ENCODE measurements at regions not wholly inside any gene's neighbourhood (a gene's known extent, or its start where the extent isn't known, plus 50 kb on each side); places are given as distances from the start of the nearest gene placed in this dataset.

GRCh38 chr4:12615822-12616221 lies 868.3 kb downstream of the RAB28 start:
- no peak for TF ChIP-seq FOXM1 (IDR thresholded peaks at IDR 0.05; ENCODE audit: low read depth)
- TF ChIP-seq EP300 (IDR thresholded peaks at IDR 0.05; ENCODE audit: borderline replicate concordance in 1 of 2, low read depth in 1 of 2, low read length in 1 of 2) = no peak
- TF ChIP-seq MEF2A (IDR thresholded peaks at IDR 0.05; ENCODE audit: borderline replicate concordance, low read depth) = no peak
- TF ChIP-seq RFX5 (IDR thresholded peaks at IDR 0.05; ENCODE audit: low read length) = no peak
- no peak for TF ChIP-seq YY1 (IDR thresholded peaks at IDR 0.05; ENCODE audit: low read depth)
- no peak for TF ChIP-seq TAF1 (IDR thresholded peaks at IDR 0.05; ENCODE audit: borderline replicate concordance, low read depth, low read length)
- no peak for TF ChIP-seq SMC3 (IDR thresholded peaks at IDR 0.05; ENCODE audit: low read depth, low read length)
- TF ChIP-seq POLR2AphosphoS5 (IDR thresholded peaks at IDR 0.05; ENCODE audit: low read depth, low read length) = no peak
- no peak for TF ChIP-seq REST (IDR thresholded peaks at IDR 0.05; ENCODE audit: low read depth, low read length)
- TF ChIP-seq PBX3 (IDR thresholded peaks at IDR 0.05) = no peak
- no peak for TF ChIP-seq NRF1 (IDR thresholded peaks at IDR 0.05; ENCODE audit: low read depth, low read length)
- no peak for TF ChIP-seq SIN3A (IDR thresholded peaks at IDR 0.05; ENCODE audit: borderline replicate concordance, low read depth, low read length)
- no peak for TF ChIP-seq RCOR1 (IDR thresholded peaks at IDR 0.05; ENCODE audit: low read length)
- CTCF ChIA-PET = interaction anchor here (1.2 to 1.9 kb wide), 2 partner anchors 10 to 17 kb away, joined by 3 to 11 read pairs; no protein-coding TSS in a partner anchor

GRCh38 chr4:12612876-12613275 lies 871.3 kb downstream of the RAB28 start:
- Histone ChIP-seq H3K4me2 (no peak overlapping the region), H3K9ac (no peak overlapping the region), H3K4me3 (ENCODE audit: low read depth in 2 of 2, low read length in 1 of 2) (no peak overlapping the region), H3F3A (replicated peaks; ENCODE audit: insufficient read depth) (no peaks in the 10 kb centered on the region), H3K9me3 (no peaks in the 10 kb centered on the region), H4K20me1 (ENCODE audit: insufficient read depth) (no peaks in the 10 kb centered on the region), H3K27me3 (ENCODE audit: insufficient read depth) (no peaks in the 10 kb centered on the region), H2AFZ (ENCODE audit: low read depth) (no peak overlapping the region), H3K4me1 (ENCODE audit: control insufficient read depth in 1 of 2, insufficient read depth in 2 of 2, low read depth in 1 of 2, low read length in 1 of 2) (no peaks in the 10 kb centered on the region; a peak in 1 of 4 replicates), H3K9me2 (no peaks in the 10 kb centered on the region), H3K79me2 (ENCODE audit: insufficient read depth) (no peaks in the 10 kb centered on the region), H3K36me3 (replicated peaks in 1 of 2; ENCODE audit: control insufficient read depth in 1 of 2, insufficient read depth in 2 of 2, low read length in 1 of 2) (no peaks in the 10 kb centered on the region), H3K27ac (ENCODE audit: low read depth in 2 of 2, low read length in 1 of 2) (no peak overlapping the region)
- ChIA-PET CTCF (interaction anchor here (1.7 kb wide), 1 partner anchor 20 kb away, joined by 5 read pairs; no protein-coding TSS in a partner anchor), POLR2A (no interaction called here)
- no peak for DNase-seq
- WGBS (ENCODE audit: low lambda C conversion rate) = 39% methylated on average over 4 of the region's 4 CpGs
- TF ChIP-seq ELF1 (IDR thresholded peaks at IDR 0.05) (no peak), RAD21 (IDR thresholded peaks at IDR 0.05; ENCODE audit: low read length) (no peak), TAF1 (IDR thresholded peaks at IDR 0.05; ENCODE audit: borderline replicate concordance, low read depth, low read length) (no peak), PBX3 (IDR thresholded peaks at IDR 0.05) (no peak), NRF1 (IDR thresholded peaks at IDR 0.05; ENCODE audit: low read depth, low read length) (no peak), JUND (IDR thresholded peaks at IDR 0.05) (no peak), SIN3A (IDR thresholded peaks at IDR 0.05; ENCODE audit: borderline replicate concordance, low read depth, low read length) (no peak), TEAD4 (IDR thresholded peaks at IDR 0.05; ENCODE audit: borderline replicate concordance, insufficient read depth) (no peak), GABPA (IDR thresholded peaks at IDR 0.05; ENCODE audit: low read depth) (no peak), RXRA (IDR thresholded peaks at IDR 0.05; ENCODE audit: borderline replicate concordance, low read depth) (no peak), USF2 (IDR thresholded peaks at IDR 0.05; ENCODE audit: borderline replicate concordance, low read depth, low read length) (no peak), SMC3 (IDR thresholded peaks at IDR 0.05; ENCODE audit: low read depth, low read length) (no peak), USF1 (IDR thresholded peaks at IDR 0.05; ENCODE audit: borderline replicate concordance, low read depth) (no peak)

More at GRCh38 chr4:12615822-12616221, 868.3 kb downstream of the RAB28 start:
- no peaks in the 10 kb centered on the region for H3K4me1 ChIP-seq (ENCODE audit: control insufficient read depth in 1 of 2, insufficient read depth in 2 of 2, low read depth in 1 of 2, low read length in 1 of 2)
- H3F3A ChIP-seq (replicated peaks; ENCODE audit: insufficient read depth) = no peaks in the 10 kb centered on the region
- H3K4me2 ChIP-seq = no peak overlapping the region
- H3K27me3 ChIP-seq (ENCODE audit: insufficient read depth) = no peaks in the 10 kb centered on the region
- DNase-seq = no peak
- H3K36me3 ChIP-seq (replicated peaks in 1 of 2; ENCODE audit: control insufficient read depth in 1 of 2, insufficient read depth in 2 of 2, low read length in 1 of 2) = no peaks in the 10 kb centered on the region
- H4K20me1 ChIP-seq (ENCODE audit: insufficient read depth) = no peaks in the 10 kb centered on the region
- H3K79me2 ChIP-seq (ENCODE audit: insufficient read depth) = no peaks in the 10 kb centered on the region
- POLR2A ChIA-PET = no interaction called here
- H3K9me3 ChIP-seq = no peaks in the 10 kb centered on the region
- H2AFZ ChIP-seq (ENCODE audit: low read depth) = no peak overlapping the region
- no peak overlapping the region for H3K27ac ChIP-seq (ENCODE audit: low read depth in 2 of 2, low read length in 1 of 2)
- no peak overlapping the region for H3K9ac ChIP-seq
- no peak overlapping the region for H3K4me3 ChIP-seq (ENCODE audit: low read depth in 2 of 2, low read length in 1 of 2)
- H3K9me2 ChIP-seq = no peaks in the 10 kb centered on the region
- 31% methylated on average over 7 of the region's 7 CpGs for WGBS (ENCODE audit: low lambda C conversion rate)
